IMR-90 (cell line): ENCODE measurements at regions not wholly inside any gene's neighbourhood (a gene's known extent, or its start where the extent isn't known, plus 50 kb on each side); places are given as distances from the start of the nearest gene placed in this dataset.

Source experiments
- MAFK ChIP-seq: IDR thresholded peaks from 2 replicates; pipeline ENCODE4 v1.6.1; 2012; ENCODE audit warnings: low read depth, low read length, improper control_type of control experiment
- POLR2A ChIP-seq: IDR thresholded peaks from 2 replicates; pipeline ENCODE4 v1.6.1; 2012; ENCODE audit warnings: mild to moderate bottlenecking, low read depth, low read length
- RAD21 ChIP-seq: IDR thresholded peaks from 2 replicates; pipeline ENCODE4 v1.6.1; 2012; ENCODE audit warnings: low read length, improper control_type of control experiment
- RCOR1 ChIP-seq: IDR thresholded peaks from 2 replicates; pipeline ENCODE4 v1.6.1; 2012; ENCODE audit warnings: mild to moderate bottlenecking, low read length, improper control_type of control experiment; ENCODE audit not compliant: insufficient replicate concordance
- SMC3 ChIP-seq: fragments of 150-350 bp; IDR thresholded peaks from 2 replicates; pipeline ENCODE4 v1.6.1; 2016; ENCODE audit warnings: low read depth, mild to moderate bottlenecking, antibody characterized with exemption, low read length, moderate library complexity
- TF ChIP-seq, protein P1 (sequence below): fragments of 150-350 bp; IDR thresholded peaks from 2 replicates; pipeline ENCODE4 v1.6.1; 2017; ENCODE audit warnings: mild to moderate bottlenecking, antibody characterized with exemption, low read length, low read depth
- TF ChIP-seq, protein P2 (sequence below): conservative IDR thresholded peaks from 2 replicates; pipeline ENCODE4 v1.5.1; 2012; ENCODE audit warnings: mild to moderate bottlenecking, low read depth, low read length, improper control_type of control experiment

DNA sequence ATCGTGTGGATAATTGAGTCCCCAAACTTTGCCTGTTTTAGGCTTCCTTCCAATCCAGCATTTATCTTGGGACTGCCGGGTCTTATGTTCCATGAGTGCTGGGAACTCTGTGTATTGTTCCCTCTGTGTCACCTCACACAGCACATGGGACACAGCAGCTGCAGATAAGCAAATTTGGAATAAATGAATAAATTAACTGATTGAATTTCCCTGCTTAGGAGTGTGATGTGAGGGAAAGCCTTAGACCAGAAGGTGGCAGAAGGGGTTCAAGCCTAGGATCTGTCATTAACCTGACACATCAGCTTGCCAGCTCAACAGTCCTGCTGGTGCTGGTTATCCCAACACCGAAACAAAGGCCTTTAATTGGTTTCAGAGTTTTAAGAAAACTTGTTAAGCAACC lies 114.3 kb downstream of the OXSM start:
- TF ChIP-seq, protein P1, sequence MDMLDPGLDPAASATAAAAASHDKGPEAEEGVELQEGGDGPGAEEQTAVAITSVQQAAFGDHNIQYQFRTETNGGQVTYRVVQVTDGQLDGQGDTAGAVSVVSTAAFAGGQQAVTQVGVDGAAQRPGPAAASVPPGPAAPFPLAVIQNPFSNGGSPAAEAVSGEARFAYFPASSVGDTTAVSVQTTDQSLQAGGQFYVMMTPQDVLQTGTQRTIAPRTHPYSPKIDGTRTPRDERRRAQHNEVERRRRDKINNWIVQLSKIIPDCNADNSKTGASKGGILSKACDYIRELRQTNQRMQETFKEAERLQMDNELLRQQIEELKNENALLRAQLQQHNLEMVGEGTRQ, result no peak
- TF ChIP-seq, protein P2, sequence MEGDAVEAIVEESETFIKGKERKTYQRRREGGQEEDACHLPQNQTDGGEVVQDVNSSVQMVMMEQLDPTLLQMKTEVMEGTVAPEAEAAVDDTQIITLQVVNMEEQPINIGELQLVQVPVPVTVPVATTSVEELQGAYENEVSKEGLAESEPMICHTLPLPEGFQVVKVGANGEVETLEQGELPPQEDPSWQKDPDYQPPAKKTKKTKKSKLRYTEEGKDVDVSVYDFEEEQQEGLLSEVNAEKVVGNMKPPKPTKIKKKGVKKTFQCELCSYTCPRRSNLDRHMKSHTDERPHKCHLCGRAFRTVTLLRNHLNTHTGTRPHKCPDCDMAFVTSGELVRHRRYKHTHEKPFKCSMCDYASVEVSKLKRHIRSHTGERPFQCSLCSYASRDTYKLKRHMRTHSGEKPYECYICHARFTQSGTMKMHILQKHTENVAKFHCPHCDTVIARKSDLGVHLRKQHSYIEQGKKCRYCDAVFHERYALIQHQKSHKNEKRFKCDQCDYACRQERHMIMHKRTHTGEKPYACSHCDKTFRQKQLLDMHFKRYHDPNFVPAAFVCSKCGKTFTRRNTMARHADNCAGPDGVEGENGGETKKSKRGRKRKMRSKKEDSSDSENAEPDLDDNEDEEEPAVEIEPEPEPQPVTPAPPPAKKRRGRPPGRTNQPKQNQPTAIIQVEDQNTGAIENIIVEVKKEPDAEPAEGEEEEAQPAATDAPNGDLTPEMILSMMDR, result no peak
- TF ChIP-seq MAFK (no peak), POLR2A (no peak), RCOR1 (no peak), SMC3 (no peak), RAD21 (no peak)
